K562 (cell line): ENCODE measurements at regions not wholly inside any gene's neighbourhood (a gene's known extent, or its start where the extent isn't known, plus 50 kb on each side); places are given as distances from the start of the nearest gene placed in this dataset.

Source experiments
- ATAC-seq: fragments of 200-7000 bp; cut with Tn5 transposase; 3 replicates; pipeline ENCODE4 v1.9.1; 2020; ENCODE audit warnings: moderate library complexity
- BruUV-seq: library from RNA; stranded (reverse); fragments of 400-500 nt; replicated peaks from 2 replicates; lab custom pipeline; 2021; lab: Mats Ljungman, UMichigan
- CTCF ChIA-PET: fragments of 300-600 bp; formaldehyde crosslinking; extraction: SDS; loops from one replicate; lab custom pipeline; 2021; ENCODE audit warnings: low intra/inter-chr PET ratio; lab: Yijun Ruan, JAX
- POLR2A ChIA-PET: fragments of 300-600, 350-650 bp; sonication (Branson Sonifier 250); formaldehyde crosslinking; extraction: SDS; loops from one replicate; lab custom pipeline; 2021; ENCODE audit warnings: antibody characterized with exemption, inconsistent platforms; lab: Yijun Ruan, JAX
- DNase-seq, 4 experiments: peaks; one replicate each; pipeline versions ENCODE4 v3.0.0 to v3.0.0-alpha.2; 2011 to 2018; ENCODE audit warnings: low spot score in 3 of 4, mixed read lengths in 3 of 4; ENCODE audit errors: extremely low read depth in 1 of 4
- FAIRE-seq: peaks from 2 replicates; lab custom pipeline; 2011; peaks lifted over from hg19 to GRCh38; lab: Jason Lieb, UNC
- H2AFZ ChIP-seq: 2 replicates; pipeline ENCODE4 v1.6.0; 2011; ENCODE audit warnings: low read depth, low read length, control low read depth, inconsistent platforms
- H3K27ac ChIP-seq: fragments of 200-600 bp; 3 replicates; pipeline ENCODE4 v1.8.0; 2011; ENCODE audit warnings: low read depth, mild to moderate bottlenecking, control low read depth, inconsistent platforms, low read length, moderate library complexity, mixed read lengths; ENCODE audit errors: extremely low read depth
- H3K27me3 ChIP-seq, 2 experiments: fragments of 300-600 bp in 1 of 2; 2 replicates in 1 of 2; 3 replicates in 1 of 2; pipeline versions ENCODE4 v1.6.0 to v1.8.0; 2011; ENCODE audit warnings: inconsistent platforms in 2 of 2, low read length in 2 of 2, mild to moderate bottlenecking in 1 of 2, mixed read lengths in 1 of 2, moderate library complexity in 1 of 2; ENCODE audit not compliant: control insufficient read depth in 2 of 2, insufficient read depth in 2 of 2
- H3K36me3 ChIP-seq: fragments of 300-600 bp; 3 replicates; pipeline ENCODE4 v1.8.0; 2011; ENCODE audit warnings: mild to moderate bottlenecking, low read length, inconsistent platforms; ENCODE audit not compliant: control insufficient read depth, insufficient read depth
- H3K4me1 ChIP-seq, 2 experiments: fragments of 200-600 bp in 1 of 2; replicated peaks in 1 of 2; 2 replicates in 1 of 2; 3 replicates in 1 of 2; pipeline versions ENCODE4 v1.5.1 to v1.8.0; 2011; ENCODE audit warnings: inconsistent platforms in 2 of 2, low read length in 2 of 2, mild to moderate bottlenecking in 1 of 2, mixed read lengths in 1 of 2, moderate library complexity in 1 of 2; ENCODE audit not compliant: control insufficient read depth in 2 of 2, insufficient read depth in 2 of 2
- H3K4me2 ChIP-seq: 2 replicates; pipeline ENCODE4 v1.6.1; 2011; ENCODE audit warnings: low read length, control low read depth, inconsistent platforms, mixed read lengths; ENCODE audit not compliant: insufficient read depth
- H3K4me3 ChIP-seq: fragments of 200-600 bp; sonication (generic), shearing (Covaris generic); 2 replicates; pipeline ENCODE4 v1.5.1; 2016; ENCODE audit warnings: control low read depth, inconsistent platforms
- H3K79me2 ChIP-seq: fragments of 200-600 bp; 3 replicates; pipeline ENCODE4 v1.8.0; 2011; ENCODE audit warnings: low read length, inconsistent platforms; ENCODE audit not compliant: control insufficient read depth, insufficient read depth
- H3K9ac ChIP-seq, 2 experiments: 2 replicates each; pipeline versions ENCODE4 v1.6.0 to v1.6.1; 2011; ENCODE audit warnings: low read depth in 2 of 2, low read length in 2 of 2, control low read depth in 1 of 2, inconsistent platforms in 1 of 2, mild to moderate bottlenecking in 1 of 2, mixed read lengths in 1 of 2; ENCODE audit not compliant: insufficient read depth in 1 of 2
- H3K9me1 ChIP-seq: one replicate; pipeline ENCODE4 v1.6.0; 2011; ENCODE audit warnings: inconsistent platforms, mild to moderate bottlenecking, low read length, moderate library complexity; ENCODE audit not compliant: control insufficient read depth, insufficient read depth
- H3K9me3 ChIP-seq: replicated peaks from 2 replicates; pipeline ENCODE4 v1.5.1; 2011; ENCODE audit warnings: low read depth, low read length, inconsistent platforms; ENCODE audit not compliant: control insufficient read depth, insufficient read depth
- H4K20me1 ChIP-seq: replicated peaks from 2 replicates; pipeline ENCODE4 v1.6.1; 2011; ENCODE audit warnings: low read length, inconsistent platforms, mixed read lengths; ENCODE audit not compliant: control insufficient read depth, insufficient read depth
- BRCA1 ChIP-seq, 2 experiments: fragments of 450-650 bp in 1 of 2; sonication (generic) in 1 of 2; formaldehyde crosslinking in 1 of 2; IDR thresholded peaks; 2 replicates each; pipeline versions ENCODE4 v1.5.0 to v1.6.1; 2017 to 2020; ENCODE audit warnings: mild to moderate bottlenecking in 1 of 2, missing genetic modification reagents in 1 of 2
- NCOR1 ChIP-seq: fragments of 450-650 bp; IDR thresholded peaks from 2 replicates; pipeline ENCODE4 v1.6.1; 2016; ENCODE audit warnings: mild to moderate bottlenecking, moderate library complexity
- RAD51 ChIP-seq: fragments of 450-650 bp; IDR thresholded peaks from 2 replicates; pipeline ENCODE4 v1.7.1; 2016; ENCODE audit warnings: low read depth, mild to moderate bottlenecking, borderline replicate concordance
- TAF9B ChIP-seq: fragments of 450-650 bp; IDR thresholded peaks from 2 replicates; pipeline ENCODE4 v1.6.1; 2018; ENCODE audit warnings: mild to moderate bottlenecking; ENCODE audit not compliant: partially characterized antibody
- TOE1 ChIP-seq, 2 experiments: fragments of 450-650 bp in 1 of 2; sonication (generic) in 1 of 2; formaldehyde crosslinking in 1 of 2; IDR thresholded peaks; 2 replicates each; pipeline versions ENCODE4 v1.7.1 to v1.8.0; 2016 to 2022; ENCODE audit warnings: borderline replicate concordance in 2 of 2, mild to moderate bottlenecking in 2 of 2, antibody characterized with exemption in 1 of 2, inconsistent platforms in 1 of 2, low read depth in 1 of 2, missing genetic modification reagents in 1 of 2, moderate library complexity in 1 of 2
- U2AF2 ChIP-seq: fragments of 200-400 bp; formaldehyde crosslinking; optimal IDR thresholded peaks from 2 replicates; pipeline ENCODE3; 2017; ENCODE audit warnings: low read depth, mild to moderate bottlenecking, low read length
- ZNF431 ChIP-seq: sonication (generic); formaldehyde crosslinking; IDR thresholded peaks from 2 replicates; pipeline ENCODE4 v1.8.0; 2022; ENCODE audit warnings: mild to moderate bottlenecking, missing genetic modification reagents
- WGBS: fragments of 100-300 bp; shearing (Covaris generic); methylation state at CpG from one replicate; pipeline ENCODE4 v1.1.6; 2016; ENCODE audit warnings: low coverage, mixed read lengths; ENCODE audit not compliant: insufficient coverage; ENCODE audit errors: missing lambda C conversion rate; 5-methylcytosine and 5-hydroxymethylcytosine counted together
- in situ Hi-C: fragments of 300-500 bp; cut with MboI; formaldehyde crosslinking; loops from 4 replicates; pipeline ENCODE4 v1.15.0; 2018; ENCODE audit warnings: inconsistent platforms, mixed read lengths
- intact Hi-C: fragments of 100-400 bp; cut with micrococcal nuclease; formaldehyde crosslinking; loops from 2 replicates; pipeline ENCODE4 v1.14.2; 2022
- TF ChIP-seq, protein P1 (sequence below), 2 experiments: IDR thresholded peaks; 2 replicates each; pipeline ENCODE4 v1.6.1; 2012; ENCODE audit warnings: improper control_type of control experiment in 2 of 2, low read depth in 2 of 2, low read length in 2 of 2, borderline replicate concordance in 1 of 2

DNA sequence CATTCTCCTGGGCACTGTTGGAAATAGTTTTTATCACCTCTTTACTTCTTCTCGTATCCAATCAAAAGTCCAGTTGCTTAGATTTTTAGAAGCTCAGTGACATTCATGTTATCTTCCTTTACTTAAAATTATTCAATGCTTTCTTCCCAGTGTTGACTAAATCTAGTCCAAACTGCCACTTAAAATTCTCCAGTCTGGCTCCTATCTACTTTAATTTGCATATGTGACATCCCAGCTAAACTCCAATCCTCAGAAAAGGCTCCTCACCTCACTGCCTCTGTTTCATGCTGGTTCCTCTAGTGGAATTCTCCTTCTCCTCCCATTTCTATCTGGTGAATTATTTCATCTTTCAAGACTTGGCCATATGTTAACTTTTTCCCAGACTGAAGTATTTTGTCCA is 1238.7 kb upstream of the WWC1 start:
- WGBS = 0% methylated on average over 1 of the region's 1 CpG

More for the DNA sequence above, 1238.7 kb upstream of the WWC1 start:
- no peak overlapping the region for H3K4me2 ChIP-seq
- in situ Hi-C loops (no loop called here), intact Hi-C loops (no loop called here)
- no peak overlapping the region for H3K27ac ChIP-seq
- ChIA-PET CTCF (no interaction called here), POLR2A (no interaction called here)
- no peak overlapping the region for H2AFZ ChIP-seq
- FAIRE-seq = no peak
- H3K79me2 ChIP-seq = no peaks in the 10 kb centered on the region
- H3K4me1 ChIP-seq = no peaks in the 10 kb centered on the region
- no peaks in the 10 kb centered on the region for H3K27me3 ChIP-seq
- H3K36me3 ChIP-seq = no peaks in the 10 kb centered on the region
- TF ChIP-seq U2AF2 = no peak
- no peak for TF ChIP-seq TAF9B
- TF ChIP-seq, protein P1, sequence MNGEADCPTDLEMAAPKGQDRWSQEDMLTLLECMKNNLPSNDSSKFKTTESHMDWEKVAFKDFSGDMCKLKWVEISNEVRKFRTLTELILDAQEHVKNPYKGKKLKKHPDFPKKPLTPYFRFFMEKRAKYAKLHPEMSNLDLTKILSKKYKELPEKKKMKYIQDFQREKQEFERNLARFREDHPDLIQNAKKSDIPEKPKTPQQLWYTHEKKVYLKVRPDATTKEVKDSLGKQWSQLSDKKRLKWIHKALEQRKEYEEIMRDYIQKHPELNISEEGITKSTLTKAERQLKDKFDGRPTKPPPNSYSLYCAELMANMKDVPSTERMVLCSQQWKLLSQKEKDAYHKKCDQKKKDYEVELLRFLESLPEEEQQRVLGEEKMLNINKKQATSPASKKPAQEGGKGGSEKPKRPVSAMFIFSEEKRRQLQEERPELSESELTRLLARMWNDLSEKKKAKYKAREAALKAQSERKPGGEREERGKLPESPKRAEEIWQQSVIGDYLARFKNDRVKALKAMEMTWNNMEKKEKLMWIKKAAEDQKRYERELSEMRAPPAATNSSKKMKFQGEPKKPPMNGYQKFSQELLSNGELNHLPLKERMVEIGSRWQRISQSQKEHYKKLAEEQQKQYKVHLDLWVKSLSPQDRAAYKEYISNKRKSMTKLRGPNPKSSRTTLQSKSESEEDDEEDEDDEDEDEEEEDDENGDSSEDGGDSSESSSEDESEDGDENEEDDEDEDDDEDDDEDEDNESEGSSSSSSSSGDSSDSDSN (IDR thresholded peaks at IDR 0.05; ENCODE audit: borderline replicate concordance in 1 of 2, low read depth in 2 of 2, low read length in 2 of 2) = no peak
- TF ChIP-seq BRCA1 (IDR thresholded peaks at IDR 0.05) = no peak
- TF ChIP-seq BRCA1 (CRISPR knock-in tag; IDR thresholded peaks at IDR 0.05) = no peak
- no peak for TF ChIP-seq ZNF431 (CRISPR knock-in tag)
- no peak for TF ChIP-seq NCOR1
- no peak for TF ChIP-seq TOE1 (IDR thresholded peaks at IDR 0.05; ENCODE audit: borderline replicate concordance)
- no peak for TF ChIP-seq TOE1 (CRISPR knock-in tag; IDR thresholded peaks at IDR 0.05; ENCODE audit: borderline replicate concordance, low read depth)
- no peak for TF ChIP-seq RAD51
- ATAC-seq = no peak
- no peaks in the 10 kb centered on the region; the same call in 1 of the 2 replicates for H3K9me3 ChIP-seq
- no peaks in the 10 kb centered on the region for H3K9me1 ChIP-seq
- no peak for DNase-seq
- BruUV-seq = no TSS peak
- H3K4me3 ChIP-seq = no peak overlapping the region
- no peak overlapping the region for H3K9ac ChIP-seq
- H4K20me1 ChIP-seq = no peaks in the 10 kb centered on the region
